HG02938 (cell line): ENCODE measurements at regions not wholly inside any gene's neighbourhood (a gene's known extent, or its start where the extent isn't known, plus 50 kb on each side); places are given as distances from the start of the nearest gene placed in this dataset.

ENCODE experiments used
- ATAC-seq: cut with Tn5 transposase; IDR thresholded peaks from one replicate; pipeline ENCODE4 v1.9.1; 2021; ENCODE audit warnings: mild to moderate bottlenecking, moderate library complexity; ENCODE audit not compliant: unreplicated experiment

GRCh38 chr1:38724160-38725131 is 135.1 kb downstream of the RRAGC start:
- no peak for ATAC-seq

- ATAC-seq: no peak
These were observed 137.8 kb downstream of the RRAGC start for GRCh38 chr1:38721816-38722215.

GRCh38 chr1:38719880-38720279 is 139.7 kb downstream of the RRAGC start:
- ATAC-seq: no peak

- ATAC-seq: no peak
These were observed 141.5 kb downstream of the RRAGC start for GRCh38 chr1:38718031-38718430.

GRCh38 chr1:38716229-38716628 is 143.3 kb downstream of the RRAGC start:
- ATAC-seq: no peak

- ATAC-seq: no peak
These were observed 144.2 kb downstream of the RRAGC start for GRCh38 chr1:38715415-38715814.

- ATAC-seq: no peak
These were observed 147.5 kb downstream of the RRAGC start for GRCh38 chr1:38712046-38712445.

DNA sequence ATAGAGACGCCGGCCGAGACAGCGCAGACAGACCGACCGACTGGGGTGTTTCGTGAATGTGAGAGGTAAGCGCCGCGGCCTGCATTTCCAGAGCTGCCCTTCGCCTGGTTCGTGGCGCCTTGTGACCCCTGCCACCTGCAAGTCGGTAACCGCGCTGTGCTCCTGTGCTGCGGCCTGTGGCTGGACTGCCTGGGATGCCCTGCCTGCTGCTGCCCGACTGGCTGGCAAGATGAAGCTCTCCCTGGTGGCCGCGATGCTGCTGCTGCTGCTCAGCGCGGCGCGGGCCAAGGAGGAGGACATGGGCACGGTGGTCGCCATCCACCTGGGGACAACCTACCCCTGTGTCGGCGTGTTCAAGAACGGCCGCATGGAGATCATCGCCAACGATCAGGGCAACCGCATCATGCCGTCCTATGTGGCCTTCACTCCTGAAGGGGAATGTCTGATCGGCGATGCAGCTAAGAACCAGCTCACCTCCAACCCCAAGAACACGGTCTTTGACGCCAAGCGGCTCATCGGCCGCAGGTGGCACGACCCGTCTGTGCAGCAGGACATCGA is 150.8 kb downstream of the RRAGC start:
- no peak for ATAC-seq

- ATAC-seq: no peak
These were observed 158.5 kb downstream of the RRAGC start for GRCh38 chr1:38701088-38701487.

GRCh38 chr1:38700077-38700470 is 159.5 kb downstream of the RRAGC start:
- ATAC-seq: no peak

GRCh38 chr1:38699330-38700076 is 160.1 kb downstream of the RRAGC start:
- no peak for ATAC-seq

DNA sequence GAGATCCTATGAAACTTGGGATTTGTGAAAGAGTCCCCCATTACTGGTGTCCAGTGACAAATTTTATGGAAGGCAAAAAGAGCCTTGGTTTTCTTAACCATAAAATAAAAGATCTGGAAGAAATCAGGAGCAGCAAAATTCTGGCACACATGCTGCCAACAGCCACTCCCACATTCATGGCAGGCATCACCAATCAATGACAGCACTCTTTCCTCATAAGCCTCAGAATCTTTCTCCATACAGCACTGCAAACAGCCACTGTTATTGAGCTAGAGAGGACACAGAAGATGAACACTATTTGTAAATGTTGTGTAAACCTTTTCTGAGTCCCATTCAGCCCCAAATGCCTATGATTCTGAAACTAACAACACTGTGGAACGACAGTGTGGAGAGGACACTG is 162.2 kb downstream of the RRAGC start:
- no peak for ATAC-seq

GRCh38 chr1:38696371-38696770 is 163.2 kb downstream of the RRAGC start:
- no peak for ATAC-seq

DNA sequence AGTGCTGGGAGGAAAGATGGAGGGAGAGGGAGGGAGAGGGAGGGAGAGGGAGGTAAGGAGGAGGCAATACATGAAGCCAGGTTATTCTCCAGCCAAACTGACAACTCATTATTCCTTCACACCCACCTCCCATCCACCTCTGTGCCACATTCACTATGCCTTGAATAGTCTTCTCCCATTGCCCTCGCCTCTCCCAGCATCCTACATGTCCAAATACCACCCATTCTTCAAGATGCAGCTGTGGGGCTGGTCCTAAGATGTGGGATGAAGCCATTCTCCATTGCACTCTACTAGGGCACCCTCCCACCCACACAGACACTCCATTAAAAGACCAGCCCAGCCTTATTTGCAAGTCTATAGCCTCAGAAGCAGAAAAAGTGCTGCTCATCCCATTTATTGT is 165.8 kb downstream of the RRAGC start:
- no peak for ATAC-seq

DNA sequence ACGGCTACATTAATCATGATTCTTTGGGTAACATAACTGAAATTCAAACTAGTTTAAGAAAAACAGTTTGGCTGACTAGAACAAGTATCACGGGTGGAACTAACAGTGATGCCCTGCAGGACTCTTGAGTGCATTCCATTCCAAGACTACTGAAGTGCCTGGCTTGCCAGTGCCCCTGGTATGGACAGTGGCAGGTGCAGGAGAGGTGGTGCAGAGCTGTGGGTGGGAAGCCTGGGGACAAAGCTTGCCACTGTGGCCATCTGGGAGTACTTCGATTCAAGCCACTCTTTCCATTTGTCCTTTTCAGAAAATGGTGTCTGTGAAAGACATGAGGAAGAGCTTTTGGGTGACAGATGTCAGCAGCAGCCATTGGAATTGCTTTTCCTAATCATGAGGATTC is 166.5 kb downstream of the RRAGC start:
- ATAC-seq: no peak

GRCh38 chr1:38690790-38691449 is 168.7 kb downstream of the RRAGC start:
- ATAC-seq: no peak

DNA sequence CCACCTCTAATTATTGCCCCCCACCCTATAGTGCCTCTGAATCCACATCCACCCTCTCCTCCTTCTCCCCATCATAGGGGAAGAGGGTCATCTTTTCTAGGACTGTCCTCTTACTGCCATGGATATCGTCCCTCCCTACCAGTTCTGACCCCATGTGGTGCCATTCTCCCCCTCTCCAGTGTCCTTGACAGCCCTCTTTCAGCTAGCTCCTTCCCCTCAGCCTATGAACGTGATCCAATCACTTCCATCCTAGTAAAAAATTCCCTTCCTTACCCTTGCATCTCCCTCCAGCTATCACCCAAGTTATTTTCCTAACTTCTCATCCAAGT is 172.7 kb downstream of the RRAGC start:
- ATAC-seq: no peak

DNA sequence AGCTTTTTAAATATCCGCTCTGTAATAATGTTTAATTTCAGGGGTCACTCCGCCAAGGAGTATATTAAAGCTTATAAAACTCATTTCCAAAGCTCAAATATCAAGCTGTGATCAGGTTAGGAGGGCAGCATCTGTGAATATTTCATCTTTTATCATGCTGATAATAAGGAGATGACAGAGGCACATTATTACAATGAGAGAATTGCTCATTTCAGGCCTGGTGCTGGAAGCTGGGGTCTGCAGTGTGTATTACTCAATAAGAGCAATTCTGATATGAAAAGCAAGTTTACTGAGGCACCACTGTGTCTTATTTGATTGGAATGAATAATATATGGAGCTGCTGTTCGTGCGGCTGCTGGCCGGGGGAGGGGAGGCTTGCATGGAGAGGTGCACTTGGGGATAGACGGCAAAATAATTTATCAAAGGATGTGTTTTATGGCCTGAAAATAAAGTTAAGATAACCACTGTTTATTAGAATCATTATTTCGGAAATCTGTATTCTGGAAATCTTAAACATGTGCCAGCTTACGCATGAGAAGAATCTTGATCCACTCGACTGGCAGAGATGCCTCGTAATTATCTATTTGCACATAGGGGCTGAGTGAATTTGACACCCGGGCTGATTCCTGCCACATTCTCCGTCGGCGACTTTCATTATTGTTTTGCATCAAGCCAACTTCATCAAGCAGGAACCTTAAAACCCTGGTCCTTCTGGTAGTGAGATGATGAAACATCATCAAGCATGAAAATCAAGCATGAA is 173.2 kb downstream of the RRAGC start:
- no peak for ATAC-seq

GRCh38 chr1:38685388-38685787 is 174.2 kb downstream of the RRAGC start:
- no peak for ATAC-seq

DNA sequence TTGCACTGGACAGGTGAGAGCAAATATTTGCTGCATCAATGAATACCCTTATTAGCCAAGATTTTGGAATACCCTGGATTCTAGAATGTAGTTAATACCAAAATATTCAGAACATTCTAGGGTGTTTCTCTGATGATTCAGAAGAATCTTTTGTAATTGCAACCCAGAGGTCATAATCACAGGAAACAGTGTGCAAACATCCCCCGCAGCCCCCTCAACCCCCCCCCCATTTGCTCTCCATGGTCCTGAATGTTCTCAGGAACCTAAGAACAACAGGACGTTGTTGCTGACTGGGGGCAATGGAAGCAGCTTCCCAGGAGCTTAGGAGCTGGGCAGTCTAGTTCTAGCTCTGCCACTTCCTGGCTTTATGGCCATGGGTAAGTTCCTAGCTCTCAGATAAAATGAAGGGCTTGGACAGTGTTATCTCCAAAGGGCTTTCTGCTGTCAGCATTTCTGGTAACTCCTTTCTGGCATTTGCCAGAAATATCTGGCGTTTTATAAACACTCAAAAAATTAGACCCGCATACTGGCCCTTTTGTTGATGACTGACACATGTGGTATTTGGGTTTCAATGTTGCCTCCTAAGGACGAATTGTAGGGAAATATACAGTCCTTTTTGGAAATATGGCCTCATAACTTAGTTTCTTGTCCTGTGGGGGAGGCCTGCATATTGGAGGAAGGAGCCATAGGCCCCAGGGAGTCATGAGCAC is 178.6 kb downstream of the RRAGC start:
- ATAC-seq: no peak
